HG03039 (cell line): ENCODE measurements at regions not wholly inside any gene's neighbourhood (a gene's known extent, or its start where the extent isn't known, plus 50 kb on each side); places are given as distances from the start of the nearest gene placed in this dataset.

Source experiments
- ATAC-seq: cut with Tn5 transposase; IDR thresholded peaks from one replicate; pipeline ENCODE4 v1.9.1; 2021; ENCODE audit warnings: mild to moderate bottlenecking, moderate library complexity; ENCODE audit not compliant: unreplicated experiment

- ATAC-seq, result no peak
Measured at GRCh38 chr11:134544095-134544815, 132.2 kb upstream of the B3GAT1 start.

GRCh38 chr11:134543645-134544044, 131.6 kb upstream of the B3GAT1 start:
- ATAC-seq, result no peak

- no peak for ATAC-seq
Measured at GRCh38 chr11:134543241-134543640, 131.2 kb upstream of the B3GAT1 start.

GRCh38 chr11:134542401-134543165, 130.5 kb upstream of the B3GAT1 start:
- ATAC-seq, result no peak

- no peak for ATAC-seq
Measured at GRCh38 chr11:134541951-134542350, 129.9 kb upstream of the B3GAT1 start.

GRCh38 chr11:134541355-134541754, 129.3 kb upstream of the B3GAT1 start:
- no peak for ATAC-seq

- ATAC-seq, result no peak
Measured at GRCh38 chr11:134539285-134539684, 127.2 kb upstream of the B3GAT1 start.

GRCh38 chr11:134538742-134539141, 126.7 kb upstream of the B3GAT1 start:
- no peak for ATAC-seq

GRCh38 chr11:134537941-134538340, 125.9 kb upstream of the B3GAT1 start:
- no peak for ATAC-seq

- ATAC-seq, result no peak
Measured at GRCh38 chr11:134537296-134537695, 125.3 kb upstream of the B3GAT1 start.

GRCh38 chr11:134536677-134537076, 124.6 kb upstream of the B3GAT1 start:
- ATAC-seq, result no peak

- ATAC-seq, result no peak
Measured at GRCh38 chr11:134536219-134536618, 124.2 kb upstream of the B3GAT1 start.

GRCh38 chr11:134535029-134536025, 123.3 kb upstream of the B3GAT1 start:
- no peak for ATAC-seq

GRCh38 chr11:134533511-134533910, 121.5 kb upstream of the B3GAT1 start:
- no peak for ATAC-seq

- ATAC-seq, result no peak
Measured at GRCh38 chr11:134532921-134533421, 120.9 kb upstream of the B3GAT1 start.

GRCh38 chr11:134532131-134532920, 120.3 kb upstream of the B3GAT1 start:
- ATAC-seq, result no peak

GRCh38 chr11:134531327-134532130, 119.5 kb upstream of the B3GAT1 start:
- ATAC-seq, result no peak

GRCh38 chr11:134530636-134531326, 118.7 kb upstream of the B3GAT1 start:
- no peak for ATAC-seq
